Retinal pigment epithelial cell (primary cell): ENCODE measurements at regions not wholly inside any gene's neighbourhood (a gene's known extent, or its start where the extent isn't known, plus 50 kb on each side); places are given as distances from the start of the nearest gene placed in this dataset.
"Not testable (repeated sequence)": the region's sequence is repeated elsewhere in the genome, so short reads cannot be mapped to it uniquely, and the experiment has no call there.

Experiments
- DNase-seq: peaks from one replicate; pipeline ENCODE4 v3.0.0-alpha.2; 2010; ENCODE audit warnings: low read depth
- H3K4me3 ChIP-seq: 2 replicates; pipeline ENCODE4 v1.5.1; 2011; ENCODE audit warnings: mild to moderate bottlenecking, low read length, control low read depth, moderate library complexity
- TF ChIP-seq, protein P1 (sequence below): conservative IDR thresholded peaks from 2 replicates; pipeline ENCODE4 v1.5.1; 2011; ENCODE audit warnings: low read depth, low read length, control low read depth, inconsistent platforms

DNA sequence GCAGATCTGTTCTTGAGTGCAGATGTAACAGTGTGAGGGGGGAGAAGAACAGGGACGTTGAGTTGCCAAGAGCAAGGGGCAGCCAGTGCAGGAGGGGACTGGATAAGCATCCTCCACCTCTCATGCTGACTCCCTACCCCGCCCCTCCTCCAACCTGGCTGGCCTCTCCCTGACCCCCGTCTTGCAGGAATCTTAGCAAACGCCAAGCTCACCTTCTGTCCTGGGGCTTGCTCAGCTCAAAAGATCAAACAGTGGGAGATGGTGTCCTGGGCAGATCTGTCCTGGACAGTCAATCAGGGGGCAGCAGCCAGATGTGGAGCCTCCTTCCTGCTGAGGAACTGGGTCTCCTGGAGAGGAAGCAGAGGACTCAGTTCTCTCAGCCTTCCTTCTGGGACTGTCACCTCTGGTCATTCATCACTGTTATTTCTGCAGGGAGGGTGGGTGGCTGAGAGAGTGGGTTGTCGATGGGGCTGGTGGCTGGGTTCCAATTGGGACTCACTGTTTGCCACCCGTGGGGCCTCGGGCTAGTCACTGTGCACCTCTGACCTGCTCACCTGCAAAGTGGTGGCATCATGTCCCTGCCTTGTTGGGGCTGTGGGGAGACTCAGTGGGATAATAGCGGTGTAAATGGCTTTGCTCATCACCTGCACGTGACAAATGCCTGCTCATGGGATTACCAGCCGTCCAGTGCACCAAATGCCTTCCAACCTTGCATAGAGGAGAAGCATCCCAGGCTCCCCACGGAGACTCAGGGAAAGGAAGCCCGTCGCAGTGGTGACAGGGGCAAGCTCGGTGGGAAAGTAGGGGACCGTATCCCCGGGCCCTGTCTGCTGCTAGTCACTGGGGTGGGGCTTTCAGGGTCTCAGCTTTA is 154.4 kb downstream of the PTPRU start:
- no peak overlapping the region for H3K4me3 ChIP-seq
- TF ChIP-seq, protein P1, sequence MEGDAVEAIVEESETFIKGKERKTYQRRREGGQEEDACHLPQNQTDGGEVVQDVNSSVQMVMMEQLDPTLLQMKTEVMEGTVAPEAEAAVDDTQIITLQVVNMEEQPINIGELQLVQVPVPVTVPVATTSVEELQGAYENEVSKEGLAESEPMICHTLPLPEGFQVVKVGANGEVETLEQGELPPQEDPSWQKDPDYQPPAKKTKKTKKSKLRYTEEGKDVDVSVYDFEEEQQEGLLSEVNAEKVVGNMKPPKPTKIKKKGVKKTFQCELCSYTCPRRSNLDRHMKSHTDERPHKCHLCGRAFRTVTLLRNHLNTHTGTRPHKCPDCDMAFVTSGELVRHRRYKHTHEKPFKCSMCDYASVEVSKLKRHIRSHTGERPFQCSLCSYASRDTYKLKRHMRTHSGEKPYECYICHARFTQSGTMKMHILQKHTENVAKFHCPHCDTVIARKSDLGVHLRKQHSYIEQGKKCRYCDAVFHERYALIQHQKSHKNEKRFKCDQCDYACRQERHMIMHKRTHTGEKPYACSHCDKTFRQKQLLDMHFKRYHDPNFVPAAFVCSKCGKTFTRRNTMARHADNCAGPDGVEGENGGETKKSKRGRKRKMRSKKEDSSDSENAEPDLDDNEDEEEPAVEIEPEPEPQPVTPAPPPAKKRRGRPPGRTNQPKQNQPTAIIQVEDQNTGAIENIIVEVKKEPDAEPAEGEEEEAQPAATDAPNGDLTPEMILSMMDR = no peak
- no peak for DNase-seq

DNA sequence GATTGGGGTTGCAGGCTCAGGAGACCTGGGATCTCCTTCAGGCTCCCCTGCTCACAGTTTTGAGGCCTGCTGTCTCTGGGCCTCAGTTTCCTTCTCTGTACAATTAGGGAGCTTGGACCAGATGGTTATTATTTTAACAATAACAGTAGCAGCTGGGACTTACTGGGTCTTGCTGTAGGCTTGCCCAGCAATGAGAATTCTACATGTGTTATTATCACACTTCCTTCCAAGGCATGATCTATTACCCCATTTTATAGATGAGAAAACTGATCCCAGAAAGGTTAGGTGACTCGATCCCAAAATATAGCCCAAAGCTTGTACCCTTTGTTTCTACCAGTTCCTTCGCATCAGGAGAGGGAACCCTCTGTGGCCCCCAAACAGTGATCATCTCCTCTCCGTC is 153.8 kb downstream of the PTPRU start:
- TF ChIP-seq, protein P1 = no peak
- H3K4me3 ChIP-seq = no peak overlapping the region
- DNase-seq = no peak

DNA sequence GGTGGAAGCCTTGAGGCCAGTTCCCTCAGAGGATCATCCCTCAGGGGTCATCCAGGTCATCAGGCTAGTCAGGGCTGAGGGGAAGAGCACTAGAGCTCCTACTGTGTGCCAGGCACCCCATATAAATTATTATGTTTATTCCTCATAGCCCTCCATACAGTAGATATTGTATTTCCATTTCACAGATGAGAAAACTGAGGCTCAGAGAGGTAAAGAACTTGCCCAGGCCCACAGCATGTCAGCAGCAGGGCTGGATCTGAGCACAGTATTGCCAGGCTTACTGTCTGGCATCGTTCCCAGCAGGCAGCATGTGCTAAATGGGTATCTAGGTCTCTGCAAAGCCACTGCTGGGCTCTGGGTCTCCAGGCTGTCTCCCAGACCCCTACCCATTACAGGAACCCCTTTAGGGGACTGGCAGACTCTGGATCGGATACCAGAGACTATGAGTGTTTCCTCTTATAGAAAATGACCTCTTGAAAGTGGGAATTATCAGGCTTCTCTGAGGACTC is 153.3 kb downstream of the PTPRU start:
- no peak overlapping the region for H3K4me3 ChIP-seq
- DNase-seq = no peak
- TF ChIP-seq, protein P1 = no peak

DNA sequence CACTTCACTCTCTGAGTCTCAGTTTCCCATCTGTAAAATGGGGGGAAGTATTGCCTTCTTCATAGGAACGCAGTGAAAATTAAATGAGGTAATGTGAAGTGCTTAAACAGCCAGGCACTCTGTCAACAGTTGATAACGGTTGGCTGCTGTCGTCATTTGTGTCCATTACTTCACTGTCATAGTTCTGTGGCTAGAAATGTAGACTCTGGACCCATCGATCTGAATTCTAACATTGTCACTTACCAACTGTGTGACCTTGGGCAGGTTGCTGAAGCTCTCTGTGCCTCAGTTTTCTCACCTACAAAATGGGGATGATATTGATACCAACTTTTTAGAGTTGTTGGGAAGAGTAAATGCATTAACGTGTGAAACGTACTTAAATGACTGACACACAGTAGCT is 152.6 kb downstream of the PTPRU start:
- H3K4me3 ChIP-seq = no peak overlapping the region
- DNase-seq = no peak
- TF ChIP-seq, protein P1 = no peak

DNA sequence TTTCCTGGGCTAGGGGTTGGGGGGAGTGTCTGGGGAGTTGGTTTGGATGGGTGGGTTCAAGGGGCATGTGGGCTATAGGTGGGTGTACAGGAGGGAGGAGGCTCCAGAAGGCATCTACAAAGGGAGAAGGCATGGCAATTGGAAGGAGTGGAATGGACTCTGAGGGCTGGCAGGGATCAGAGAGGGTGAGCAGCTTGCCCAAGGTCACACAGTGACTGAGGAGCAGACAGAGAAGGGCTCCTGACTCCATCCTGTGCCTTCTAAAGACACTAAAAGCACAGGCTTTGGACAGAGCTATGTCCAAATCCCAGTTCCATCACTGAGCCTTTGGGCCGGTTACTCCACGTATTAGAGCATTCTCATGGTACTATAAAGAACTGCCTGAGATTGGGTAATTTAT is 151.8 kb downstream of the PTPRU start:
- TF ChIP-seq, protein P1 = no peak
- no peak for DNase-seq

DNA sequence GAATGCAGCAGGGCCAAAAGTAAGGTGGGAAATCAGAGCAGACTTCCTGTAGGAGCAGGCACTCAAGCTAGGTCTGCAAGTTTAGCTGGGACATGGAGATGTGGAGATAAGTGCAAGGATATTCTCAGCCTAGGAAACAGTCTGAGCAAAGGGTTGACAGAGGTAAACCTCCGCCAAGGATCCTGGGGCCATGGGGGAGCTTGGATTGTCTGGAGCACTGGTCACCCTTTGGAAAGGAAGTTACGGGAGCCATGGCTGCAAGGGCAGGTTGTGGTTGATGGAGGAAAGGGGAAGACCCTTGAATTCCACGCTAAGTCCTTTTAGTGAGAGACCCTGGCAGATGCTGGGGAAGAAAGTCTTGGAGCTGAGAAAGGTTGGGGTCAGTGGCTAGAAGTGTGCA is 150.9 kb downstream of the PTPRU start:
- TF ChIP-seq, protein P1 = no peak
- no peak overlapping the region for H3K4me3 ChIP-seq
- DNase-seq = no peak

More for the DNA sequence above, 151.8 kb downstream of the PTPRU start:
- no peak overlapping the region for H3K4me3 ChIP-seq

DNA sequence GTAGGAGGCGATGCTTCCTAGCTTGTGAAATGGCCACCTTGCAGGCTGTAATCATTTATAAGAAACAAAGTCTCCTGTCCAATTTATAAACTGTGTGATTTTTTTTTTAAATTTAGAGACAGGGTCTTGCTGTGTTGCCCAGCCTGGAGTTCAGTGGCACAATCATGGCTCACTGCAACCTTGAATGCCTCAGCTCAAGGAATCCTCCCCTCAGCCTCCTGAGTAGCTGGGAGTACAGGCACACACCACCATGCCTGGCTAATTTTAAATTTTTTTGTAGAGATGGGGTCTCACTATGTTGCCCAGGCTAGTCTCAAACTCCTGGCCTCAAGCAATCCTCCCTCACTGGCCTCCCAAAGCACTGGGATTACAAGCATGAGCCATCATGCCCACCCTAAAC is 150.1 kb downstream of the PTPRU start:
- not testable (repeated sequence) for DNase-seq, H3K4me3 ChIP-seq
